ENCODE measurements at regions not wholly inside any gene's neighbourhood (a gene's known extent, or its start where the extent isn't known, plus 50 kb on each side); places are given as distances from the start of the nearest gene placed in this dataset.
"Not testable (repeated sequence)": the region's sequence is repeated elsewhere in the genome, so short reads cannot be mapped to it uniquely, and the experiment has no call there.

DNA sequence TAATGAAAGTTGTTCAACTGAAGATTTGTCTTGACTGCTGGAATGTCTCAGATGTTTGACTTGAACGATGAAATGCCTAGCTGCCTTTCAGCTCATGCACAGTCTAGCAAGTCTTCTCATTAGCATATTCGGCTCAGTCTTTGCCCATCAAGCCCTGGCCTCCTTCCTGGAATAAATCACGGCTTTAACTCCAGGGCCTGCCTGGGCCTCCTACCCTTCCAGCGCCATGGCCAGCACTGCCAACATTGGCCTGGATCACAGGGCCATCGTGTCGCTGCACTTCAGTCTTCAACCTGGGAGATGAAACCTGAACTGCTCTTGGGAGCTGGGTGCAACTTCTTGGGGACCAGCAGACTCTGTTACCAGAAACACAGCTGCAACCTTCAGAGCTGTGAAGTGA, 126.7 kb upstream of the TMEM260 start:
- H2BK20ac ChIP-seq (ENCODE audit: low read depth, low read length): no peak overlapping the region
- no peaks in the 10 kb centered on the region for H4K20me1 ChIP-seq (ENCODE audit: insufficient read depth, low read length)
- no peak for TF ChIP-seq FOS (IDR thresholded peaks at IDR 0.05; ENCODE audit: low read depth, low read length)
- no peak for TF ChIP-seq BHLHE40 (IDR thresholded peaks at IDR 0.05; ENCODE audit: low read depth, low read length)
- no peak for TF ChIP-seq CEBPB (IDR thresholded peaks at IDR 0.05; ENCODE audit: low read depth, low read length)
- TF ChIP-seq, protein P1, sequence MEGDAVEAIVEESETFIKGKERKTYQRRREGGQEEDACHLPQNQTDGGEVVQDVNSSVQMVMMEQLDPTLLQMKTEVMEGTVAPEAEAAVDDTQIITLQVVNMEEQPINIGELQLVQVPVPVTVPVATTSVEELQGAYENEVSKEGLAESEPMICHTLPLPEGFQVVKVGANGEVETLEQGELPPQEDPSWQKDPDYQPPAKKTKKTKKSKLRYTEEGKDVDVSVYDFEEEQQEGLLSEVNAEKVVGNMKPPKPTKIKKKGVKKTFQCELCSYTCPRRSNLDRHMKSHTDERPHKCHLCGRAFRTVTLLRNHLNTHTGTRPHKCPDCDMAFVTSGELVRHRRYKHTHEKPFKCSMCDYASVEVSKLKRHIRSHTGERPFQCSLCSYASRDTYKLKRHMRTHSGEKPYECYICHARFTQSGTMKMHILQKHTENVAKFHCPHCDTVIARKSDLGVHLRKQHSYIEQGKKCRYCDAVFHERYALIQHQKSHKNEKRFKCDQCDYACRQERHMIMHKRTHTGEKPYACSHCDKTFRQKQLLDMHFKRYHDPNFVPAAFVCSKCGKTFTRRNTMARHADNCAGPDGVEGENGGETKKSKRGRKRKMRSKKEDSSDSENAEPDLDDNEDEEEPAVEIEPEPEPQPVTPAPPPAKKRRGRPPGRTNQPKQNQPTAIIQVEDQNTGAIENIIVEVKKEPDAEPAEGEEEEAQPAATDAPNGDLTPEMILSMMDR (conservative IDR thresholded peaks at IDR 0.05; ENCODE audit: low read depth, low read length): no peak
- no peak for TF ChIP-seq MXI1 (IDR thresholded peaks at IDR 0.05; ENCODE audit: borderline replicate concordance, low read depth, low read length)
- no peak for DNase-seq
- no peak overlapping the region for H3K4me3 ChIP-seq (ENCODE audit: insufficient read depth, low read depth, low read length)
- intact Hi-C loops (cut with micrococcal nuclease): no loop called here
- no peaks in the 10 kb centered on the region for H3K4me1 ChIP-seq (ENCODE audit: control insufficient read depth, insufficient read depth, low read length)
- no peaks in the 10 kb centered on the region for H3K9me1 ChIP-seq (ENCODE audit: insufficient read depth, low read length)
- H3K9ac ChIP-seq (ENCODE audit: low read depth, low read length): no peak overlapping the region
- no peak overlapping the region for H2BK120ac ChIP-seq (ENCODE audit: low read depth, low read length)
- H3K14ac ChIP-seq (replicated peaks; ENCODE audit: low read depth, low read length): no peak overlapping the region
- peaks cover 2% of the 10 kb centered on the region; the same call in 1 of the 2 replicates for H3K27me3 ChIP-seq (ENCODE audit: control insufficient read depth, insufficient read depth, low read length)
- no peak overlapping the region for H2AFZ ChIP-seq (replicated peaks; ENCODE audit: low read length, poor library complexity)
- no TSS peak for BruUV-seq (replicated peaks)
- H3K23ac ChIP-seq (ENCODE audit: low read depth, low read length): no peak overlapping the region
- no peak overlapping the region for H3K4ac ChIP-seq (ENCODE audit: low read depth, low read length)
- H2BK5ac ChIP-seq (ENCODE audit: low read depth, low read length, poor library complexity, severe bottlenecking): no peak overlapping the region
- no peaks in the 10 kb centered on the region for H3K79me1 ChIP-seq (ENCODE audit: low read depth in 1 of 2, low read length in 2 of 2)
- dilution Hi-C loops (cut with HindIII; ENCODE audit: low sequenced_read_pairs, unreplicated experiment): no loop called here
- no peak overlapping the region for H4K8ac ChIP-seq (ENCODE audit: low read depth in 2 of 2, low read length in 2 of 2)
- no peak overlapping the region for H4K91ac ChIP-seq (ENCODE audit: insufficient read depth, low read depth, low read length)
- no peak overlapping the region for H3K56ac ChIP-seq (ENCODE audit: extremely low read depth, insufficient read depth, low read length)
- no peak overlapping the region for H2BK15ac ChIP-seq (ENCODE audit: low read depth, low read length)
- no peak overlapping the region for H2AK5ac ChIP-seq (ENCODE audit: low read depth, low read length)
- ChIA-PET CTCF (interaction anchor here (0.9 kb wide), 1 partner anchor 30 kb away, joined by 6 read pairs; no protein-coding TSS in a partner anchor), POLR2A (ENCODE audit: unreplicated experiment) (no interaction called here)
- H3K18ac ChIP-seq (ENCODE audit: low read depth, low read length): no peak overlapping the region
- WGBS, 2 experiments (ENCODE audit: extremely low coverage in 2 of 2, insufficient read length in 1 of 2): 71% methylated on average over 1 of the region's 6 CpGs; no CpG with 5 or more reads in 1 of the 2 experiments
- no peak overlapping the region for H2AK9ac ChIP-seq (replicated peaks; ENCODE audit: low read depth, low read length, poor library complexity)
- ATAC-seq (ENCODE audit: low read depth): no peak
- no peak overlapping the region for H3K27ac ChIP-seq (ENCODE audit: insufficient read depth, low read length)
- no peak overlapping the region for H4K5ac ChIP-seq (ENCODE audit: low read depth, low read length)
- peaks cover 2% of the 10 kb centered on the region; the same call in 1 of the 2 replicates for H3K9me3 ChIP-seq (ENCODE audit: control insufficient read depth, insufficient read depth, low read length)
- no peaks in the 10 kb centered on the region for H3K36me3 ChIP-seq (ENCODE audit: control insufficient read depth, insufficient read depth, low read length)
- in situ Hi-C loops (cut with MboI; ENCODE audit: low sequenced_read_pairs): no loop called here
- no peak overlapping the region for H3K4me2 ChIP-seq (ENCODE audit: low read depth, low read length)

DNA sequence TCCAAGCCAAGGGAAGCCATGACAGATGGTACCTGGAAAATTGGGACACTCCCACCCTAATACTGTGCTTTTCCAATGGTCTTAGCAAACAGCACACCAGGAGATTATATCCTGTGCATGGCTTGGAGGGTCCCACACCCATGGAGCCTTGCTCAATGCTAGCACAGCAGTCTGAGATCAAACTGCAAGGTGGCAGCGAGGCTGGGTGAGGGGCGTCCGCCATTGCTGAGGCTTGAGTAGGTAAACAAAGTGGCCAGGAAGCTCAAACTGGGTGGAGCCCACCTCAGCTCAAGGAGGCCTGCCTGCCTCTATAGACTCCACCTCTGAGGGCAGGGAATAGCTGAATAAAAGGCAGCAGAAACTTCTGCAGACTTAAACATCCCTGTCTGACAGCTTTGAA, 124.9 kb upstream of the TMEM260 start:
- H4K91ac ChIP-seq (ENCODE audit: insufficient read depth, low read depth, low read length); H3K18ac ChIP-seq (ENCODE audit: low read depth, low read length); H3K27ac ChIP-seq (ENCODE audit: insufficient read depth, low read length); H2AK9ac ChIP-seq (replicated peaks; ENCODE audit: low read depth, low read length, poor library complexity); H3K4ac ChIP-seq (ENCODE audit: low read depth, low read length); H2BK120ac ChIP-seq (ENCODE audit: low read depth, low read length); H2BK15ac ChIP-seq (ENCODE audit: low read depth, low read length); H3K36me3 ChIP-seq (ENCODE audit: control insufficient read depth, insufficient read depth, low read length); H2BK5ac ChIP-seq (ENCODE audit: low read depth, low read length, poor library complexity, severe bottlenecking); H4K20me1 ChIP-seq (ENCODE audit: insufficient read depth, low read length); H3K23ac ChIP-seq (ENCODE audit: low read depth, low read length); H3K4me3 ChIP-seq (ENCODE audit: insufficient read depth, low read depth, low read length); H3K79me1 ChIP-seq (ENCODE audit: low read depth in 1 of 2, low read length in 2 of 2); H3K27me3 ChIP-seq (ENCODE audit: control insufficient read depth, insufficient read depth, low read length); BruUV-seq (replicated peaks); CTCF ChIA-PET; H3K9me1 ChIP-seq (ENCODE audit: insufficient read depth, low read length); H2AFZ ChIP-seq (replicated peaks; ENCODE audit: low read length, poor library complexity); H3K4me1 ChIP-seq (ENCODE audit: control insufficient read depth, insufficient read depth, low read length); intact Hi-C loops (cut with micrococcal nuclease); H3K9ac ChIP-seq (ENCODE audit: low read depth, low read length); H2BK20ac ChIP-seq (ENCODE audit: low read depth, low read length); H3K56ac ChIP-seq (ENCODE audit: extremely low read depth, insufficient read depth, low read length); in situ Hi-C loops (cut with MboI; ENCODE audit: low sequenced_read_pairs); H4K8ac ChIP-seq (ENCODE audit: low read depth in 2 of 2, low read length in 2 of 2); POLR2A ChIA-PET (ENCODE audit: unreplicated experiment); H3K4me2 ChIP-seq (ENCODE audit: low read depth, low read length); dilution Hi-C loops (cut with HindIII; ENCODE audit: low sequenced_read_pairs, unreplicated experiment); DNase-seq; H3K9me3 ChIP-seq (ENCODE audit: control insufficient read depth, insufficient read depth, low read length); H2AK5ac ChIP-seq (ENCODE audit: low read depth, low read length); H4K5ac ChIP-seq (ENCODE audit: low read depth, low read length); ATAC-seq (ENCODE audit: low read depth); H3K14ac ChIP-seq (replicated peaks; ENCODE audit: low read depth, low read length): not testable (repeated sequence)
- WGBS, 2 experiments (ENCODE audit: extremely low coverage in 2 of 2, insufficient read length in 1 of 2): no CpG with 5 or more reads among the region's 3 CpGs
